HG02970 (cell line): ENCODE measurements at regions not wholly inside any gene's neighbourhood (a gene's known extent, or its start where the extent isn't known, plus 50 kb on each side); places are given as distances from the start of the nearest gene placed in this dataset.

Source experiments
- ATAC-seq: cut with Tn5 transposase; IDR thresholded peaks from one replicate; pipeline ENCODE4 v1.9.1; 2021; ENCODE audit warnings: mild to moderate bottlenecking, moderate library complexity, moderate number of reproducible peaks; ENCODE audit not compliant: unreplicated experiment, low FRiP score

DNA sequence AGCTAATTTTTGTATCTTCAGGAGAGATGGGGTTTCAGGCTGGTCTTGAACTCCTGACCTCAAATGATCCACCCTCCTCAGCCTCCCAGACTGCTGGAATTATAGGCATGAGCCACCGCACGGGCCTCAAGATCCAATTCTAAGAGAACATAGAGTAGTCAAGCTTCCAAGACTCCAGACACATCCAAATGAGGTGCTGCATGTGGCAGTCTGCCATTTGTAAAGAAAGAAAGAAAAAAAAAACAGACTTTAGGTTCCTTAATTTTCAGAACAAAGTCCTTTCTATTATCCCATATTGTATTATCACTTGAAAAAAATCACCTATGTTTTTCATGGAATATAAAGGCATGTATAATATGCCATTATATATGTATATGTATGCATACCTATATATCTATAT lies 2104.5 kb downstream of the MAT2B start:
- ATAC-seq: no peak

DNA sequence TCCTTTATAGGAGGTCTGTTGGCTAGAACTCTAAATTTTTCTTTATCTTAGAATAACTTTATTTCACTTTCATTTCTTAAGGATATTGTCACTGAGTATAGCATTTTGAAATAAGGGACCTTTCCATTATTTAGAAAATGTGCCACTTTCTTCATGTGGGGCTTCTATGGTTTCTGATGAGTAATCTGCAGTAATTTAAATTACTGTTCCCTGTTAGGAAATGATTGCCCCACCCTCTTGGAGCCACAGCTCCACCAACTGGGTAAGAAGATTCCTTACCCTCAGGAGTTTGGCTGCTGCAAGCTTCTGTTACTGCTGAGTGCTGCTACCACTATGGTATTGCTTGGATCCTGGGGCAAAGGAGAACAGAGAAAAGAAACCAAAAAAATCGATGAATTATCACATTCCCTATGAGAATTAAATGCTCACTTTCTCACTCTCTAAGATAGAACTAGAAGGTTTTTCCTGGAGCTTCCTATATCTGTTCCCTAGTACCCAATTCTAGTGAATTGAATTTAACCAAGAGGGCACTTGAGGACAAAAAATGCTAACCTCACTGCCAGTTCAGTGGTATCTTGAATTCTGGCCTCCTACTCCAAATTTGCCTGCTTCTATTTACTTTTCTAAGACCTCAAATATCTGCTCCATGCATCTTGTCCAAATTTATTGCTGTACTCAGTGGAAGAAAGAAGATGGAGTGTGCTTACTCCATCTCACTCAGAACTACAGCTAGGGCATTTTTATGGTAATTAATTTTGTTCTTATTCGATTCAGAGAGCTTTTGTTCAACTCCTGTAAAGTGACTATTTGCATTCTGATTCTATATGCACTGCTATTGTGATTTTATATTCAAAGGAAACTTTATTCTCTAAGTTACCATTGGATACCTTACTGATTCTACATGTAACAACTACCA lies 2111.3 kb downstream of the MAT2B start:
- ATAC-seq: no peak

DNA sequence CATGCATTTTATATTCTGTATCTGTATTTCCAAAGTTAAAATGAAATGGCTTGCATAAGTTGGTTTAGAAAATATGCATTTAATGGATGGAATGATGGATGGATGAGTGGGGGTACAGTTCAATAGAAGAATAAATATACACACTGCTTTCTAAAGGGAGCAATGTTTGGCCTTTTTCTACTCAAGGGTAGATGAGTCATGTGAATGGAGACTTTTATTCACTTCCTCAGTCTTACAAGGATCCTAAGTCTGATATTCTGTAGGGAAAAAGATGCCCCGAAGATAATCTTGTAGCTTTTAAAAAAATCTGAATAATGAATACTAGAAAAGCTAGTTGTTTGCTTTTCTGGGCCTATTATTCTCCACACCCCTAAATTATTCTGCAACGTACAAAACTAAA lies 2112.1 kb downstream of the MAT2B start:
- no peak for ATAC-seq

DNA sequence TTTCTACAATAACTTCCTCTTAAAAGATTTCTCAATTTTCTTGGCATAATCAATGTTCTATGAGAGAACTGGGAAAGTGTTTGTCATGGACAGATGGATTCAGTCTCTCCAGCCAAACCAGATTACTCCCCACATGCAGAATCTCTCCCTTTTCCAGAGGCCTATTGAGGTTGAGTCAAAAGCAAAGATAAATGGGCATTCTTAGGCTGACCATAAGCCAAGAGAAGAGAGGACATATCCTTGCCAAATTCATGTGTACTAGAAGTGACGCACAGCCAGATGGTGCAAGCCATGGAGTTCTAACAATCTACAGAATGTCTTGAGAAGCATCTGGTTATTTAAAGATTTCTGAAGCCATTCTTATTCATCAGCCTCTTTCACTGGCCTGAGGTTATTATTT lies 2115.0 kb downstream of the MAT2B start:
- no peak for ATAC-seq

DNA sequence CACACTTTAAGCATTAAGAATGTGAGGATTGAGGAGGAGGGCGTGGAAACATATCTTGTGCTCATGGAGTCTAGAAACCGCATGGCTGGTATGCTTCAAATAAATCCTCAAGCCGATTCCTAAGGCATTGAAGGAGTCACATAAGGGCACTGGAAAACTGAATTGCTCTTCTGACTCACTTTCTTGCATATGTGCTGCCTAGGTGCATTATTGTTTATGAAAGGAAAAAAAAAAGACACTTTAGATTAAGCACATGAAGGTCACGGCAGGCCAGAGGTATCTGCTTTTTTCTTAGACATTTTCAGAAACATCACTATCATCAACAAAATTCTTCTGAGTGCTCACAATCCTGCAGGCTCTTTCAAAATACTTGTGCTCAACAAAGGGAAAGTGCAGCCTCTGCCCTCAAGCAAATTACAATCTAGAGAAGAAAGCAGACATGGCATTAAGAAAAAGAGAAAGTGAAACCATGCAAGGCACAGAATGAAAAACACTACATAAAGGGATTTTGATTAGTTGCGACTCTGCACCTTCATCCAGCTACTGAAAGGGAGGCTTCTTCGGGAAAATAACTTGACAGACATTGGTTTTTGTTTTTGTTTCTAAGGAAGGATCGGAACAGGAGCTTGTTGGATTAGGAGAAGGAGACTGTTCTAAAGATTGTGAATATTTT lies 2117.6 kb downstream of the MAT2B start:
- ATAC-seq: no peak

DNA sequence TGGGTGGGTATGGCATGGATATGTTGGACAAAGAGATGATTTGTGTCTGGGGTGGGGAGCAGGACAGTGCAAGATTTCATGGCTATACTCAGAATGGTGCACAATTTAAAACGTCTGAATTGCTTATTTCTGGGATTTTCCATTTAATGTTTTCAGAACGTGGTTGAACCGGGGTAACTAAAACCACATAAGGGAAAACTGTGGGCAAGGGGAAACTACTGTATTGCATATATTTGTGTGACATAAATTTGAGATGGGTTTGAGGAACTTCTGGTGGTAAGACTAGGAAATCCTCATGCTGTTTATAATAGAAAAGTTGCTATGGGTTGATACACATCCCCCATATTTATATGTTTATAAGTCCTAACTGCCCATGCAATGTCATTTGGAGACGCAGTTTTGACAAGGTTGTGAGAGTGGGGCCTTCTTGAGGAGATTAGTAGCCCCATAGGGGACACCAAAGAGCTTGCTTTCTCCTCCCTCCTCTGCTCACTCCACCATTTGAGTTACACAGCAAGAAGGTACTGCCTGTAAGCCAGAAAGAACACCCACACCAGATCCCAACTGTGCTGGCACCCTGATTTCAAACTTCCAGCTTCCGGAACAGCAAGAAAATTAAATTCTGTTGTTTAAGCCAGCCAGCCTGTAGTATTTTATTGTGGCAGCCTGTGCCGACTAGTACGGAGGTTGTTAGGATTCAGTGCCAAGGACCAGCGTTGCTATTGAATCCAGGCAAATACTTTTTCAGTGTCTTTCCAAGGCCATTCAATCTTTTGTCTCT lies 2118.9 kb downstream of the MAT2B start:
- no peak for ATAC-seq

DNA sequence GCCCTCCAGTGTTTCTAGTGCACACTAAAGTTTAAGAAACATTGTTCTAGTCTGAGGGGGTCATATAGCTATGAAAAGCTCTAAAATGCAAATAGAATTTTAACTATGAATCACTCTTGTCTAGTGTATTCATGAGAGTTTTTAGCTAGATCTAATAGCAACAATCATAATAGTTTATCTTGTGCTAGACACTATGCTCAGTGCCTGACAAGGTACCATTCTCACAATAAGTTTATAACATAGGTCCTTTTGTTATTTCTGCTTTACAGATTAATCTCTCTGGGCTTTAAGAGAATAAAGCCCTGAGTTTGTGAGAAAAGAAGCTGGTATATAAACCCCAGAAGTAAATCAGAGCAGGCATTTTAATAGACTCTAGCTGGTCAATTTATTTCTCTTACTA lies 2120.7 kb downstream of the MAT2B start:
- ATAC-seq: no peak

DNA sequence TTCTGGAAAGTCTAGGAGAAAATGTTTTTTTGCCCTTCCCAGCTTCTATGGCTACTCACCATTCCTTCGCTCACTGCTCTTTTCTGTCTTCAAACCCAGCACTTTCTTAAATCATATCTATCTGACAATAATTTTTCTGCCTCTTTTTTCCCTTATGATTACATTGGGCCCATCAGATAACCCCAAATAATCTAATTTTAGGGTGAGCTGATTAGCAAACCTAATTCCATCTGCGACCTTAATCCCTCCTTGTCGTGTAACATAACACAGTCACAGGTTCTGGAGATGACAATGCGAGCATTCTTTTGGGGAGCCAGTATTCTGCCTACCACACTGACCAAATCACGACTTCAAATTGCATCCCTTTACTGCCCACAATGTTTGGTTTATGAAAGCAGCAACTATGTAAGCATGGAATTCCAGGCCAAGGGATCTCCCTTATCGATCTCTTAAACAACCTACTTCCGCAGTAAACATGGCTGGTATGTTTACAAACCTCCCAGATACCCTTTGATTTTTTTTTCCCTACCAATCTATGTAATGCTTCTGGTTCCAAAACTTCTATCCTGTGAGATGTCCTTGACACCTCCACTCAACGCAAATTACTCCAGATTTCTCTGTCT lies 2122.2 kb downstream of the MAT2B start:
- ATAC-seq: no peak

DNA sequence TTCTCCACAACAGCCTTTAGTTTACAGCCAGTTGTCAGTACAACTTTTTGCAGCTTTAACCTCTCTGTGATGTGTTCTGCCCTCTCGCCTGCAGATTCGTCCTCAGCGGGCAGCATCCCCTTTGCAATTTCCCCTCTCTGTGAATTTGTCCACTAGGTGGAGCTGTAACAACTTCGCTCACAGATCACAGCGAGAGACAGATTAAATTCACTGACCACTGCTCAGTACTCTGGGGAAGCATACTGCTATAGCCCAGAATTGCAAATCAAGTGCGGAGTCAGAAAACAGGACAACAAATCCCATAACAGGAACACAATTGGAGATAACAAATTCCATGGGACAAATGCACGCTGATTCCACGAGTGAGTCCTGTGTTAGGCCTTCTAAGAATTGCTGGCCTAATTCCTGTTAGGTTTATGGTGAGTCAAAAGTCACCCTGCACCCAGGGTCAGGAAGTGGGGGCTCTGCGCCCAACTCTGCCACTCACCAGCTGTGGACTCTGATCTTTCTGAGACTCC lies 2124.9 kb downstream of the MAT2B start:
- ATAC-seq: peak; percentile 87

DNA sequence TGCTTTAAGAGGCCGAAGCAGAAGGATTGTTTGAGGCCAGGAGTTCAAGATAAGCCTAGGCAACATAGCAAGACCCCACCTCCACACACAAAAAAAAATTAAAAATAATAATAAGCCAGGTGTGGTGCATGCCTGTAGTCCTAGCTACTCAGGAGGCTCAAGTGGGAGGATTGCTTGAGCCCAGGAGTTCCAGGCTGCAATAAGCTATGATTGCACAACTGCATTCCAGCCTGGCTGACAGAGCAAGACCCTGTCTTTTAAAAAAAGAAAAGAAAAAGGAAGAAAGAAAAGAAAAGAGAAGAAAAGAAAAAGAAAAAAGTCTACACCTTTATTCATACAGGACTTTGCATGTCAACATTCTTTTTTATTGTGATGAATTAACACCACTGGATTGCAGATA lies 2125.8 kb downstream of the MAT2B start:
- ATAC-seq: no peak

DNA sequence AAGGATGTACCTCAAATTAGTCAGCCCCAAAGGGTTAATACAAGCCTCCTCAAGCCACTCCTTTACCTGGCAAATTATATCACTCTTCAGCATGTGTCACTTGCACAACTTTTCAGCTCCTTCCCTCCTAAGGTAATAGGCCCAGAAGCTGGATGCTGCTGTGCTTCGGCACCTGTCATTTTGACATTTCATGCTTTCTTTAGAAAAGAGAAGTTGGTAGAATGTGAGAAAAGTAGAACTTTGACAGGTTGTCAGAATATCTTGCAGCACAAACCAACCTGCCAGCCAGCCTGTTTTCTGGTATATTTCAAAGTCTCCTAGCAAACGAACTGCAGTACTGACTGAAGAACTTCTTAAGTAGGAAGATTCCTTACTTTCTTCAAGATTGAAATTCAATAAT lies 2136.9 kb downstream of the MAT2B start:
- ATAC-seq: no peak

DNA sequence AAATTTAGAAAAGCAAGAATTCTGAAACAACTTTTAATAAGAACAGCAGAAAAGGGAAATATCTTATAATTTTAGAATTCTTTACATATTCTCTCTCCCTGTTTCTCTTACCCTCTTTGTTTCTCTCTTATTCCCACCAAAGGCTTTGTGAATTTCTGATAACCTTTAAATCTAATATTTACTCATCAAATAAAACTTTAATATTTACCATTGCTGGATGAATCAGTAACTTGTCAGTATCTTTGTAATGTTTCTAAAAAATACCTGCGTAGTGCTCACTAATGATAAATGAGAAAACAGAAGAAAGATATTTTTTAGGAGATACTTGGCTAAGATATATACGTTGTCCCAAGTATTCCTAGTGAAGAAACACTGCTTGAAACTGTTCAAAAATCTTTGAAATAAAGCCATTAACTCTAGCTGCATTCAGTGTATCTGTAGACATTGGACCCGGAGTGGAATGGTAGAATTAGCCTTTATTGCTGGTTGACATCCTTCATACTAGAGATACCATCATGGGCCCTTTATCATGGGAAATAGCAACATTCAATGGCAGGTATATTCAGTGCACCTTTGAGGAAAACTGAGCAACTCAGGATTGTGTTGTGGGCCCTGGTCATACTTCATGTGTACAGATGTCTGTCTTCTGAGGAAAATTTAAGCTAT lies 2160.4 kb downstream of the MAT2B start:
- no peak for ATAC-seq

DNA sequence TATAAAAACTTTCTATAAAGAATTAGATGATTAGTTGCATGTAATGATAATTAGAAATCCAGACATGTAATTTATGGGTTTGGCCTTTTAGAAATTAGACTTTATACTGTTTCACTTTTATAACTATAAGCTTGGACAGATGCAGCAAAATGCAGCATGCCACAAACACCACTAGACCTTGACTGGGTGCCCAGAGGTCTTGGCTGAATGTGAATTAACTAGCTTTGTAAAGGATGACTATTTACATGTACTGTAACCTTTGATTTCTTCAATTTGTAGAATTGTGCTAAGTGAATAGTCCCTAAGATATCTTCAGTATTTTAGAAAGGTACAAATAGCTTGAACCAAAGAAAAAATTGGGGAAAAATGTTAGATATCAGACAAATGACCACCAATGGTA lies 2168.1 kb downstream of the MAT2B start:
- ATAC-seq: no peak

DNA sequence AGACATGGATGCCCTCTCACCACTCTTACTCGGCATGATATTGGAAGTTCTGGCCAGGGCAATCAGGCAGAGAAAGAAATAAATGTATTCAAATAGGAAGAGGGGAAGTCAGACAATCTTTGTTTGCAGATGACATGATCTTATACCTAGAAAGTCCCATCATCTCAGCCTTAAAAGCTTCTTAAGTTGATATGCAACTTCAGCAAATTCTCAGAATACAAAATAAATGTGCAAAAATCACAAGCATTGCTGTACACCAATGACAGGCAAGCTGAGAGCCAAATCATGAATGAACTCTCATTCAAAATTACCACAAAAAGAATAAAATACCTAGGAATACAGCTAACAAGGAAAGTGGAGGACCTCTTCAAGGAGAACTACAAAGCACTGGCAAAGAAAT lies 2190.4 kb downstream of the MAT2B start:
- no peak for ATAC-seq

DNA sequence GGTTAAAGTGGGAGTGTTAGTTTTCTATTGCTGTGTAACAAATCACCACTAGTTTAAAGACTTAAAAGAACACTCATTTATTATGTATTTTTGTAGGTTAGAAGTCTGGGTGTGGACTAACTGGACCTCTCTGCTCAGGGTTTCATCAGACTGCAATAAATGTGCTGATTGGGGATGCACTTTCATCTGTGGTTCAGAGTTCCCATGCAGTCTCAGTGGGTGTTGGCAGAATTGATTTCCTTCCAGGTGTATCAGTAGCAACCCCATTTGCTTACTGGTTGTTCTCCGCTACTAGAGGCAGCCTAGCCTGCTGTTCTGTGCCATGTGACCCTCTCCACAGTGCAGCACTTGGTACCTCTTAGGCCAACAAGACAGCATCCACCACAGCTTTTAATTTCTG lies 2200.5 kb downstream of the MAT2B start:
- no peak for ATAC-seq

DNA sequence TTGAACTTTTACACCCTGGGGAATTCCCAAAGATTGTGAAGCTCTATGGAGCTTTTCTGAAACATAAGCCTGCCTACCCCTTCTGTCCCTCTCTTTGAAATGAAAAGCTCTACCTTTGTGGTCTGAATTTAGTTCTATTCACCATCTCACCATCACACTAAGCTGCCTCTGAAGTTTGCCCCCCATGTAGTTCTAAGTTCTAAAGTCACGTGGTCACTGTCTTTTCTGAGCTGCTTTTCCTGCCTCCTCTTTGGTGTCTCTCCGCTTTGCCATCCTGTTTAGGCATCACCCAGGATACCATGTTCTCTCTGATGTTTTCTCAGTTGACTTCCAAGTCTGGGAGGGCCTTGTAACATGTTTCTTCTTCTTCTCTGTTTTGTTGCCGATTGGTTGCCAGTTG lies 2206.6 kb downstream of the MAT2B start:
- no peak for ATAC-seq

DNA sequence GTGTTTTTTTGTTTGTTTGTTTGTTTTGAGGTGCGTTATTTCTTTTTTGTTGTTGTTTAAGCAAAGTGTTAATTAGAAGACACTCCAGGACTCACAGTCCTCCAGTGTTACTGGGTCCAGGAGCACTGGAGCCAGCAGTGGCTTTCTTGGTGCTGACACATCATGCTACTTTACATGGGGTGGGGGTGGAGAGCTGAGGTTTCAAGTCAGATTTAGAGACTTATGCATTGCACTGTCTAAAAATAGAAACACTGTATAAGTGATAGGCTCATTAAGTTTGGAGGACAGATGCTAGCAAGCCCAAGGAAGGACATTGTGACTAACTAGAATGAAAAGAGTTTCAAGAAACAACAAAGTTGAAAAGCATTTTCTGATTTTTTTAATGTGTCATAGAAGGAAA lies 2209.2 kb downstream of the MAT2B start:
- no peak for ATAC-seq

DNA sequence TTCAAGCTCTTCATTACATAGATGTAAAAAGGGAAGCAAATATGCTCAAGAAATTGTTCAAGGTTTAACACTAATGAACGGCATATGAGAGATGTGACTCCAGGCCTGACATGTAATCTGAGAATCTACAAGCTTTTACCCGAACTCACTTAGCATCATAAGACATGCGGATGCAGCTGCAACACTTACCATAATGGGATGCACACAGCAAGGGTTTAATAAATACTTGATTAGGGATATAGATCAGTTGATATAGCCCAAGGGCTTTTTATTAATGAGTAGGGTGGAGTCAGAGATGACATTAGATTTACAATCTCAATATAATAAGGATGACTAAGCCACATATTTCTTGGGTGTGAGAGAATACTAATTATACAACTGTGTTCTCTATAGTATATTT lies 2215.5 kb downstream of the MAT2B start:
- no peak for ATAC-seq

DNA sequence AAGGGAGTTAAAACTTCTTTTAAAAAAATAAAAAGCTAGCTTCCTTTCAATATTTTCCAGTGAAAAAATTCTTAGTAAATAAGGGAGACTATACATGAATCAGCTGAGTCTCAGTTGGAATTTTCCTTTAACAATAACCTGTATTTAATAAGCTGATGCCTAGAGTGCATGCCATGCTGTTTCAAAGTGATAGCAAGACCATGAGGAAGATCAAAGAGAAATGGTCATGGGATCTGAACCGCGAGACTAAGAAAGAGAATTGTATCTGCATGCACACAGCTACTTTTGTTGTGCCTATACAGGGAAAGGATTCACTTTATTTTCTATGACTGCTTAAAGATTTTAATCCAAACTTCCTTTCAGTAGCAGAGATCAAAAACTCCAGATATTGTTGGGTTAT lies 2217.0 kb downstream of the MAT2B start:
- ATAC-seq: no peak

DNA sequence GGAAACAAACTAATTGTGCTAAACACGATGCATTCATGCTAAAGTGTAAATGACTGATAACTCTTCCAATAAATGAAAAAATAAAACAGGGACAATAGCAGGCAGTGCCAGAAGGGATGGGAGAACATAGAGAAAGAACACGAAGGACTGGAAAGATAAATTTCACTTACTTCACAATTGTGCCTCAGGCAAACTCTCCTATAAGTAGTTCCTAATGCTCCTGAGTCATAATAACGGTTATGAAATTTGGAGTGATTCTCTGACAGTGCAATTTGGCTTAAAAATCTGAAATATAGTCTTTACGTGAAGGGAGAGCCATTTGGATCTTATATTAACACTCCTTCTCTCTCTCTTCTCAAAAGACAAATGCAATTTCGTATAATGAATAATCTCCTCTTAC lies 2218.5 kb downstream of the MAT2B start:
- no peak for ATAC-seq
